H1 (cell line): ENCODE measurements at regions not wholly inside any gene's neighbourhood (a gene's known extent, or its start where the extent isn't known, plus 50 kb on each side); places are given as distances from the start of the nearest gene placed in this dataset.
"Not testable (repeated sequence)": the region's sequence is repeated elsewhere in the genome, so short reads cannot be mapped to it uniquely, and the experiment has no call there.

Experiments
- ASH2L ChIP-seq: fragments of 200-600, 300-600 bp; sonication (generic); IDR thresholded peaks from one replicate; pipeline ENCODE4 v1.7.1; 2017; ENCODE audit warnings: low read length
- ATF3 ChIP-seq: IDR thresholded peaks from 2 replicates; pipeline ENCODE4 v1.6.1; 2011; ENCODE audit warnings: low read depth, mild to moderate bottlenecking, low read length; ENCODE audit not compliant: insufficient read depth
- BRCA1 ChIP-seq: IDR thresholded peaks from 2 replicates; pipeline ENCODE4 v1.6.1; 2012; ENCODE audit warnings: low read depth, low read length, improper control_type of control experiment
- CBX5 ChIP-seq: fragments of 300-800, 300-1000 bp; sonication (generic); IDR thresholded peaks from 2 replicates; pipeline ENCODE4 v1.7.1; 2016; ENCODE audit warnings: antibody characterized with exemption, low read length, low read depth
- CHD1 ChIP-seq: IDR thresholded peaks from 2 replicates; pipeline ENCODE4 v1.6.1; 2012; ENCODE audit warnings: low read depth, low read length, improper control_type of control experiment
- CTCF ChIP-seq, 3 experiments: IDR thresholded peaks; 1 replicate in 2 of 3; 2 replicates in 1 of 3; pipeline versions ENCODE4 v1.5.1 to v1.6.1; 2011; ENCODE audit warnings: low read length in 3 of 3, mild to moderate bottlenecking in 3 of 3, inconsistent platforms in 2 of 3, low read depth in 1 of 3, moderate library complexity in 1 of 3; ENCODE audit not compliant: insufficient read depth in 1 of 3; ENCODE audit errors: control extremely low read depth in 1 of 3
- FOSL1 ChIP-seq: IDR thresholded peaks from 2 replicates; pipeline ENCODE4 v1.6.1; 2011; ENCODE audit warnings: mild to moderate bottlenecking, low read depth, low read length, moderate library complexity; ENCODE audit not compliant: insufficient read depth
- JUN ChIP-seq: IDR thresholded peaks from 2 replicates; pipeline ENCODE4 v1.6.1; 2011; ENCODE audit warnings: low read depth, mild to moderate bottlenecking, improper control_type of control experiment, low read length
- POLR2A ChIP-seq, 2 experiments: IDR thresholded peaks; 1 replicate in 1 of 2; 2 replicates in 1 of 2; pipeline ENCODE4 v1.6.1; 2011; ENCODE audit warnings: low read depth in 2 of 2, low read length in 2 of 2, mild to moderate bottlenecking in 2 of 2; ENCODE audit errors: control extremely low read depth in 1 of 2

GRCh38 chr4:9076974-9077373 is 93.2 kb upstream of the FAM90A26 start:
- TF ChIP-seq CHD1; CTCF (IDR thresholded peaks at IDR 0.05; ENCODE audit: control extremely low read depth in 1 of 3, insufficient read depth in 1 of 3, low read depth in 1 of 3, low read length in 3 of 3); BRCA1; JUN; ATF3; POLR2A (IDR thresholded peaks at IDR 0.05; ENCODE audit: control extremely low read depth in 1 of 2, low read depth in 2 of 2, low read length in 2 of 2); CBX5; FOSL1; ASH2L: not testable (repeated sequence)
